ENCODE measurements at regions not wholly inside any gene's neighbourhood (a gene's known extent, or its start where the extent isn't known, plus 50 kb on each side); places are given as distances from the start of the nearest gene placed in this dataset.

GRCh38 chr4:128480945-128481344 is 193.3 kb upstream of the PGRMC2 start:
- TF ChIP-seq IKZF1 (IDR thresholded peaks at IDR 0.05), result no peak
- TF ChIP-seq REPIN1 (CRISPR knock-in tag; IDR thresholded peaks at IDR 0.05; ENCODE audit: borderline replicate concordance, low read depth), result no peak
- no peak for TF ChIP-seq ZNF672 (CRISPR knock-in tag; IDR thresholded peaks at IDR 0.05)
- no peak for TF ChIP-seq MATR3 (CRISPR knock-in tag; IDR thresholded peaks at IDR 0.05)
- TF ChIP-seq ZNF143 (CRISPR knock-in tag; IDR thresholded peaks at IDR 0.05), result no peak
- TF ChIP-seq POLR2A (IDR thresholded peaks at IDR 0.05; ENCODE audit: insufficient read depth in 1 of 2, low read depth in 2 of 2, low read length in 2 of 2), result no peak
- TF ChIP-seq ZBTB33 (CRISPR knock-in tag; IDR thresholded peaks at IDR 0.05), result no peak
- TF ChIP-seq ZNF317 (CRISPR knock-in tag; IDR thresholded peaks at IDR 0.05), result no peak
- no peak for TF ChIP-seq GABPA (IDR thresholded peaks at IDR 0.05; ENCODE audit: low read depth, low read length)
- TF ChIP-seq GABPA (CRISPR knock-in tag; IDR thresholded peaks at IDR 0.05; ENCODE audit: low read depth), result no peak
- TF ChIP-seq ZNF75D (CRISPR knock-in tag; IDR thresholded peaks at IDR 0.05; ENCODE audit: borderline replicate concordance), result no peak
- no peak for TF ChIP-seq ZNF136 (CRISPR knock-in tag; IDR thresholded peaks at IDR 0.05; ENCODE audit: low read depth)
- TF ChIP-seq ZNF343 (CRISPR knock-in tag; IDR thresholded peaks at IDR 0.05), result no peak
- TF ChIP-seq HIVEP1 (CRISPR knock-in tag; IDR thresholded peaks at IDR 0.05), result no peak
- TF ChIP-seq ZNF3 (CRISPR knock-in tag; IDR thresholded peaks at IDR 0.05), result no peak

All from HepG2 (cell line).